LNCaP clone FGC (cell line): ENCODE measurements at regions not wholly inside any gene's neighbourhood (a gene's known extent, or its start where the extent isn't known, plus 50 kb on each side); places are given as distances from the start of the nearest gene placed in this dataset.

Experiments
- DNase-seq: peaks from one replicate; pipeline ENCODE4 v3.0.0-alpha.2; 2011; ENCODE audit warnings: low read depth
- H3K4me3 ChIP-seq: 2 replicates; pipeline ENCODE4 v1.5.1; 2011; ENCODE audit warnings: mild to moderate bottlenecking, low read depth, low read length, control low read depth
- TF ChIP-seq, protein P1 (sequence below): IDR thresholded peaks from 2 replicates; pipeline ENCODE4 v1.5.1; 2012; ENCODE audit warnings: mild to moderate bottlenecking; ENCODE audit not compliant: control insufficient read depth, insufficient read depth; ENCODE audit errors: extremely low read depth

DNA sequence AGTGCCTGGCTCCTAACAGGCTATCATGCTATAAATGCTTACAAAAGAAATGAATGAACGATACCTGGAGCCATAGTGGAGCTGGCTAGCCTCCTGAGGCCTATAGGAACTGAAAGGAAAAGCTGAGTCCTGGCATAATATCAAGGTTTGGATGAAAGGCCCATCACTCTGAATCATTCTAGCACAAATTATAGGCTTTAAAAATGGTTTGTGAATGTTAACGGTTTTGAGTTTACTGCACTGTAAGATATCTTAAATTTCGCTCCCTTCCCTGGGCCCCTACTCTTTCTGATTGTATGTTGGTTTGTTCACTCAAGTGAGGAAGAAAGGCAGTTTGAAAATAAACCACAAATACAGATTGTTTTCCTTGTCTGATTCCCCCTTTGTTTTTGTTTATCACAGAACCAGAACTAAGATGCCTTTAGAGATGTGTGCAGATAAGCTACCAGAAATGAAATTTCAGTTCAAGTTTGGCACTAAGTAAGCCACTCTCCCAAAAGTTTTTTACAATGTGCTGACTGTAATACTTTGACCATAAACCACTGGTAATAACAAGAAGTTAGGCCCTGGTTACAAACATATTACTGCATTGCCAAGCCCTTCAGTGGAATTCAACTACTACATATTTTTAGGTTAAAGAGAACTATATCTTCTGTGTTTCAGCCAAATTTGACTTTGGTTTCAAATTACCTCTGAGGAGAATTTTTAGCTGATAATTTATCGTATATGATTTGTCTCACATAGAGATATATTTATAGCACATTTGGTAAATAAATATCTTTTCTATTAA, 89.5 kb downstream of the ALX1 start:
- no peak for DNase-seq
- TF ChIP-seq, protein P1, sequence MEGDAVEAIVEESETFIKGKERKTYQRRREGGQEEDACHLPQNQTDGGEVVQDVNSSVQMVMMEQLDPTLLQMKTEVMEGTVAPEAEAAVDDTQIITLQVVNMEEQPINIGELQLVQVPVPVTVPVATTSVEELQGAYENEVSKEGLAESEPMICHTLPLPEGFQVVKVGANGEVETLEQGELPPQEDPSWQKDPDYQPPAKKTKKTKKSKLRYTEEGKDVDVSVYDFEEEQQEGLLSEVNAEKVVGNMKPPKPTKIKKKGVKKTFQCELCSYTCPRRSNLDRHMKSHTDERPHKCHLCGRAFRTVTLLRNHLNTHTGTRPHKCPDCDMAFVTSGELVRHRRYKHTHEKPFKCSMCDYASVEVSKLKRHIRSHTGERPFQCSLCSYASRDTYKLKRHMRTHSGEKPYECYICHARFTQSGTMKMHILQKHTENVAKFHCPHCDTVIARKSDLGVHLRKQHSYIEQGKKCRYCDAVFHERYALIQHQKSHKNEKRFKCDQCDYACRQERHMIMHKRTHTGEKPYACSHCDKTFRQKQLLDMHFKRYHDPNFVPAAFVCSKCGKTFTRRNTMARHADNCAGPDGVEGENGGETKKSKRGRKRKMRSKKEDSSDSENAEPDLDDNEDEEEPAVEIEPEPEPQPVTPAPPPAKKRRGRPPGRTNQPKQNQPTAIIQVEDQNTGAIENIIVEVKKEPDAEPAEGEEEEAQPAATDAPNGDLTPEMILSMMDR = no peak
- H3K4me3 ChIP-seq = no peak overlapping the region

DNA sequence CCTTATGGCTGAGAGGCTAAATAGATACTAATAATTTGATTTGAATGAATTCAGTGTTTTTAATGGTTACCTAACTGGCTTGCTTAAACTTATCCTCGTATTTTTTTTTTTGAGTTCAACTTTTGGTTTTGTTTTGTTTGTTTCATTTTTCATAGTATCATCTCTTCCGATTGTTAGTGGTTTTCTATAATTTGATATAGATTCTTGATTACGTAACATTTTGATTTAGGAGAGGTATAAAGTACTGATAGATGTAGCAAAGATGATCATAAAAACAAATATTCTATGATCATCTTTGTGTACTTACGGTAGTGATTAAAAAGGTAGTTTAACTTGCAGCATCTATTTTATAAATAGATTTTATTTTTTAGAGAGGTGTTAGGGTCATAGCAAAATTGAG, 93.0 kb downstream of the ALX1 start:
- TF ChIP-seq, protein P1 = no peak
- H3K4me3 ChIP-seq = no peak overlapping the region
- DNase-seq = no peak

DNA sequence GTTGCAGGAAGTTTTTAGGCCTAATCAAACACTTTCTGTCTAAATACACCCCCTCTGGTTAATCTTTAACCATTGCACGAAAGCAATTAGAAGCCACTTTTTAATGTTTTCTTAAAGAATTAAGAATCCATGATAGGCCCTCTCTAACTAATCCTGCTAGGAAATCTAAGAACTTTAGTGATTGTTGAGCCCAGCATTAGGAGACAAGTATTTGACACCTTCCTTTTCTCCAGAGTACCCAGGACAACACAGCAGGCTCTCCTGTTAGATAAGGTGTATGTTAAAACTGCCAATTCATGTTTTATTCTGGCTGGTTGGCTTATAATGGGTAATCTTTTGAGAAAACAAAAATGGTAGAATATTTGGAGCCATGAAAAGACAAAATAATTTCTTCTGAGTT, 95.0 kb downstream of the ALX1 start:
- no peak for DNase-seq
- TF ChIP-seq, protein P1 = no peak
- H3K4me3 ChIP-seq = no peak overlapping the region

DNA sequence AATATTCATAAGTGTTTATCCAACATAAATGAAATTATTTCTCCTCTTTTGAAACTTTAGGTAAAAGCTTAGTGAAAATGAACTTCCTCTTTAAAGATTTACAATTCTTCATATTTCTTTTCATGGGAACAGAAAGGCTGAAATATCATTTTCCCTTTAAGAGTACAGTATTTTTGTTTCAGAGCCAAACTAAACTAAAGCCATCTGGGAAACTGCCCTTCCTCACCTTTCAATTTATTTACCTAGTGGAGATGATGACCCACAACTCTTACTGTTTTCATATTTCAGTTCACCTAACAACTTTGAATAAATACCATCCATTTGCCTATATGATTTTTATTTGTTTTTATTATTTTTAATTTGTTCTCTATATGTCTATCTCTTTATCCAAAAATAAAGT, 105.4 kb downstream of the ALX1 start:
- H3K4me3 ChIP-seq = no peak overlapping the region
- TF ChIP-seq, protein P1 = no peak
- no peak for DNase-seq

DNA sequence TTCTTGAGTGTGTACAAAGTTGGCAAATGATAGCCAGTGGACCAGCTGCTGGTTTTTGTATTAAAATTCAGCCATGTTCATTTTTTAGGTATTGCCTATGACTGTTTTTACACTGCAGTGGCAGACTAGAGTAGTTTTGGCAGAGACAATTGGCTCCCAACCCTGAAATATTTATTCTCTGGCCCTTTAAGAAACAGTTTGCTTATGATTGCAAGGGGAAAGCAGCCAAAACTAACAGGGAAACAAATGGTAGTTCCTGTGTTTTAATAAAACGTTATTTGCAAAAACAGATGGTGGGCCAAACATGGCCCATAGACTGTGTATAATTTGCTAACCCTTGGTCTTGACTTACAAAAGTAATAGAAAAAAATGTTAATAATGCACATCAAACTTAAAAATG, 110.2 kb downstream of the ALX1 start:
- TF ChIP-seq, protein P1 = no peak
- DNase-seq = peak; percentile 64
- no peak overlapping the region for H3K4me3 ChIP-seq

DNA sequence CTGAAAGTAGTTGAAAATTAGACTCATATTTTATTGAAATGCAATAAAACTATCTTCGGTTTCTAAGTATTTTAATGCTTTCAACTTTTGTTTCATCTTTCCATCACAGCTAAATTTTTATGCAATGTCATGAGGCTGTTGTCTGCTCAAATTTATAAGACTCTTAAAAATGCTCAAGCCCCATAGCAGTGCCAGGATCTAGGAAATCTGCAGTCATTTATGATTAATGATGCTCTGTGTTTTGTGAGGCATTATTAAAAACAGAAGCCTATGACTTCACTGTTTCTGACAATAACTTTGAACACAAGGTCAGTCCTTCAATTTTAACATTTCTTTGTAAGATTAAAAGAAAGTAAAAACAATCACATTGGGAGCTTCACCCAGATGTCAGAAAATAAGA, 112.5 kb downstream of the ALX1 start:
- TF ChIP-seq, protein P1 = no peak
- no peak overlapping the region for H3K4me3 ChIP-seq
- no peak for DNase-seq

DNA sequence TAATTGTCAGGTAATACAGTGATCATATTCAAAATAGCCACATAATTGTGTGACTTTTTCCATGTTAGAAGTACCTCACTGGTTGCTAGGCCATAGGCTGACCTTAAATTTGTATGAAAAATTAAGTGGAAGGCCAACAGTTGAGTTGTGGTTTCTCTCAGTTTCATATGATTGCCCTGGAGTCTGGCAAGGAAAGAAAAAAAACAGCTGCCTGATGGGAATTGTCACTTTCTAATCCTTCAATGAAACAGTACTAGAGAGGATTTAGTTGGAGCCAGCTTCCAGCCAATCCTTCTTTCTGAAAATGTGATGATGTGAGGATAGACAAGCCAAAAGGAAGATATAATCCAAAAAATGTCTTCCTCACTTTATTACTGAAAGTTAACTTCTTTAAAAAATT, 113.6 kb downstream of the ALX1 start:
- no peak for DNase-seq
- no peak overlapping the region for H3K4me3 ChIP-seq

More for the DNA sequence above, 113.6 kb downstream of the ALX1 start:
- TF ChIP-seq, protein P1 = no peak
